ENCODE measurements at regions not wholly inside any gene's neighbourhood (a gene's known extent, or its start where the extent isn't known, plus 50 kb on each side); places are given as distances from the start of the nearest gene placed in this dataset.

GRCh38 chr9:120289990-120290975 is 289.7 kb downstream of the CDK5RAP2 start:
- H3K9me3 ChIP-seq (ENCODE audit: control insufficient read depth in 2 of 2, insufficient read depth in 1 of 2, low read depth in 1 of 2, low read length in 1 of 2), result no peaks in the 10 kb centered on the region
- FAIRE-seq, result no peak

DNA sequence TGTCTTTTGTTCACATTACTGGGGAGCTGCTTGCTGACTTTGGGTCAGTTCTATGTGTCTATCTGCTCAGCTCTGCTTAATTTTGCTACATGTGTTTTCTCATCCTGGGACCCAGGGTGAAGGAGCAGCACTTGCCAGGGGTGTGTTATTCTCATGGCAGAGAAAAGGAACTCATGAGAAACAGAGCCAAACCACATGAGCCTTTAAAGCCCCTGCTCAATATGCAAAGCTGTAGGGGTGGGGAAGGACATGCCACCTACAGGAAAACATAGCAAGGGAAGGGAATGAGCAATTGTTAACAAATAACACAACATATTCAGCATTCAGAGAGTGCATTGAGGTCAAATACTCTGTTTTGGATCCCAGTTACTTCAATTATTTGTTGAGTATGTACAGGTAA is 290.9 kb downstream of the CDK5RAP2 start:
- H3K27me3 ChIP-seq (ENCODE audit: control insufficient read depth in 3 of 3, insufficient read depth in 3 of 3, low read length in 3 of 3), result no peaks in the 10 kb centered on the region
- H3K4me1 ChIP-seq (ENCODE audit: control insufficient read depth in 3 of 3, insufficient read depth in 2 of 3, low read depth in 1 of 3, low read length in 2 of 3), result no peaks in the 10 kb centered on the region
- no peak for DNase-seq
- FAIRE-seq, result no peak
- no peaks in the 10 kb centered on the region for H3K9me3 ChIP-seq (ENCODE audit: control insufficient read depth in 2 of 2, insufficient read depth in 1 of 2, low read depth in 1 of 2, low read length in 1 of 2)
- H3K36me3 ChIP-seq (ENCODE audit: control insufficient read depth in 3 of 3, insufficient read depth in 2 of 3, low read depth in 1 of 3, low read length in 3 of 3), result no peaks in the 10 kb centered on the region
- no peak overlapping the region for H3K4me3 ChIP-seq (ENCODE audit: low read depth in 1 of 3, low read length in 3 of 3)
- H3K27ac ChIP-seq (ENCODE audit: low read depth in 1 of 3, low read length in 2 of 3), result no peak overlapping the region

More at GRCh38 chr9:120289990-120290975, 289.7 kb downstream of the CDK5RAP2 start:
- no peak overlapping the region for H3K27ac ChIP-seq (ENCODE audit: low read depth in 1 of 3, low read length in 2 of 3)
- H3K27me3 ChIP-seq (ENCODE audit: control insufficient read depth in 3 of 3, insufficient read depth in 3 of 3, low read length in 3 of 3), result no peaks in the 10 kb centered on the region
- no peak overlapping the region for H3K4me3 ChIP-seq (ENCODE audit: low read depth in 1 of 3, low read length in 3 of 3)
- 72 to 74% (median 74%) methylated on average over 9 of the region's 9 CpGs for WGBS, 3 donors
- H3K36me3 ChIP-seq (ENCODE audit: control insufficient read depth in 3 of 3, insufficient read depth in 2 of 3, low read depth in 1 of 3, low read length in 3 of 3), result no peaks in the 10 kb centered on the region
- H3K4me1 ChIP-seq (ENCODE audit: control insufficient read depth in 3 of 3, insufficient read depth in 2 of 3, low read depth in 1 of 3, low read length in 2 of 3), result no peaks in the 10 kb centered on the region
- DNase-seq, result no peak

DNA sequence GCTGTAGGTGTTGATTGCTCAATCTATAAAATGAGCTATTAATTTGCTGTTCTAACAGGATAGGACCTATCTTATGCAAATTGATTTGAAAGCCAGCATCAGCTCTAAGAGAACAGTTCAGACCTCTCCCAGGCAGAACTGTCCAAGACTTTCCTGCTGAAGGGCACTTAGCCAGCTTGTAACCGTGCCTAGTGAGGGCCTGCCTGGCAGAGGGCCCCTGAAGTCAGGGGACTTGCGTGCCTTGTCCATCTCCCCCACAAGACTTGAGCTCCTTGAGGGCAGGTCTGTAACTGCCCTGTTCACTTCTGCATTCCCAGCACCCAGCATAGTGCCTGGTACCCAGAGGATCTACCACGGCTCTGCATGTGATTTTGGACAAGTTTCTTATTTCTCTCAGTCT is 293.4 kb downstream of the CDK5RAP2 start:
- no peak overlapping the region for H3K4me3 ChIP-seq (ENCODE audit: low read depth in 1 of 3, low read length in 3 of 3)
- DNase-seq, result no peak
- WGBS, 3 donors, result 66 to 80% (median 76%) methylated on average over 3 of the region's 3 CpGs
- no peaks in the 10 kb centered on the region for H3K27me3 ChIP-seq (ENCODE audit: control insufficient read depth in 3 of 3, insufficient read depth in 3 of 3, low read length in 3 of 3)
- no peaks in the 10 kb centered on the region for H3K9me3 ChIP-seq (ENCODE audit: control insufficient read depth in 2 of 2, insufficient read depth in 1 of 2, low read depth in 1 of 2, low read length in 1 of 2)
- no peak for FAIRE-seq
- H3K27ac ChIP-seq (ENCODE audit: low read depth in 1 of 3, low read length in 2 of 3), result no peak overlapping the region
- H3K4me1 ChIP-seq (ENCODE audit: control insufficient read depth in 3 of 3, insufficient read depth in 2 of 3, low read depth in 1 of 3, low read length in 2 of 3), result no peaks in the 10 kb centered on the region
- no peaks in the 10 kb centered on the region for H3K36me3 ChIP-seq (ENCODE audit: control insufficient read depth in 3 of 3, insufficient read depth in 2 of 3, low read depth in 1 of 3, low read length in 3 of 3)

DNA sequence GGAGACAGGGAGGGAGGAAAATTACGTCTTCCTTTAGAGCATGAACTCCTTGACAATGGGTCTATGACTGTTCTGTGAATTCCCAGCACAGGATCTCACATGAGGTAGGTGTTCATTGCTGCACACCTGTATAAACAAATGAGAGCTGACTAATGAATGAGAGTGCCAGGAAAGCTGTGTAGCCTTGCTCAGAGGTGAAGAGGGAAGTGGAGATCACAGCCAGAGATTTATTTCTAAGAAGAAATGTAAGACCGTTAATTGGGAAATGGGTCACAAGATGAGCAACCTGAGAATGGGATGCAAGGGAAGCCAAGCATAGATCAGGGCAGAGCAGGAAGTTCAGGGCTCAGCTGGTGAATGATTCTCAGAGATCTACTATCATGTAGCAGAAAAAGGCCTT is 295.1 kb downstream of the CDK5RAP2 start:
- FAIRE-seq, result no peak
- Histone ChIP-seq H3K27me3 (ENCODE audit: control insufficient read depth in 3 of 3, insufficient read depth in 3 of 3, low read length in 3 of 3) (no peaks in the 10 kb centered on the region), H3K4me1 (ENCODE audit: control insufficient read depth in 3 of 3, insufficient read depth in 2 of 3, low read depth in 1 of 3, low read length in 2 of 3) (no peaks in the 10 kb centered on the region), H3K27ac (ENCODE audit: low read depth in 1 of 3, low read length in 2 of 3) (no peak overlapping the region), H3K4me3 (ENCODE audit: low read depth in 1 of 3, low read length in 3 of 3) (no peak overlapping the region), H3K36me3 (ENCODE audit: control insufficient read depth in 3 of 3, insufficient read depth in 2 of 3, low read depth in 1 of 3, low read length in 3 of 3) (no peaks in the 10 kb centered on the region), H3K9me3 (ENCODE audit: control insufficient read depth in 2 of 2, insufficient read depth in 1 of 2, low read depth in 1 of 2, low read length in 1 of 2) (no peaks in the 10 kb centered on the region)
- WGBS, 3 donors, result 66 to 69% (median 67%) methylated on average over 2 of the region's 2 CpGs
- DNase-seq, result no peak

- no peak overlapping the region for H3K27ac ChIP-seq (ENCODE audit: low read depth in 1 of 3, low read length in 2 of 3)
- DNase-seq (no peak), FAIRE-seq (no peak)
- H3K4me1 ChIP-seq (ENCODE audit: control insufficient read depth in 3 of 3, insufficient read depth in 2 of 3, low read depth in 1 of 3, low read length in 2 of 3), result no peaks in the 10 kb centered on the region
- H3K36me3 ChIP-seq (ENCODE audit: control insufficient read depth in 3 of 3, insufficient read depth in 2 of 3, low read depth in 1 of 3, low read length in 3 of 3), result no peaks in the 10 kb centered on the region
- 77 to 88% (median 83%) methylated on average over 2 of the region's 2 CpGs for WGBS, 3 donors
- no peaks in the 10 kb centered on the region for H3K9me3 ChIP-seq (ENCODE audit: control insufficient read depth in 2 of 2, insufficient read depth in 1 of 2, low read depth in 1 of 2, low read length in 1 of 2)
- H3K27me3 ChIP-seq (ENCODE audit: control insufficient read depth in 3 of 3, insufficient read depth in 3 of 3, low read length in 3 of 3), result no peaks in the 10 kb centered on the region
- H3K4me3 ChIP-seq (ENCODE audit: low read depth in 1 of 3, low read length in 3 of 3), result no peak overlapping the region
These were observed 298.3 kb downstream of the CDK5RAP2 start for GRCh38 chr9:120281665-120282064.

- no peak for FAIRE-seq
- Histone ChIP-seq H3K36me3 (ENCODE audit: control insufficient read depth in 3 of 3, insufficient read depth in 2 of 3, low read depth in 1 of 3, low read length in 3 of 3) (no peaks in the 10 kb centered on the region), H3K9me3 (ENCODE audit: control insufficient read depth in 2 of 2, insufficient read depth in 1 of 2, low read depth in 1 of 2, low read length in 1 of 2) (no peaks in the 10 kb centered on the region), H3K4me1 (ENCODE audit: control insufficient read depth in 3 of 3, insufficient read depth in 2 of 3, low read depth in 1 of 3, low read length in 2 of 3) (no peaks in the 10 kb centered on the region), H3K4me3 (ENCODE audit: low read depth in 1 of 3, low read length in 3 of 3) (no peak overlapping the region), H3K27ac (ENCODE audit: low read depth in 1 of 3, low read length in 2 of 3) (no peak overlapping the region), H3K27me3 (ENCODE audit: control insufficient read depth in 3 of 3, insufficient read depth in 3 of 3, low read length in 3 of 3) (peaks cover 0 to 1% (median 0%) of the 10 kb centered on the region in 3 donors)
- no peak for DNase-seq
- 80 to 88% (median 82%) methylated on average over 1 of the region's 1 CpG for WGBS, 3 donors
These were observed 312.0 kb downstream of the CDK5RAP2 start for GRCh38 chr9:120267929-120268328.

DNA sequence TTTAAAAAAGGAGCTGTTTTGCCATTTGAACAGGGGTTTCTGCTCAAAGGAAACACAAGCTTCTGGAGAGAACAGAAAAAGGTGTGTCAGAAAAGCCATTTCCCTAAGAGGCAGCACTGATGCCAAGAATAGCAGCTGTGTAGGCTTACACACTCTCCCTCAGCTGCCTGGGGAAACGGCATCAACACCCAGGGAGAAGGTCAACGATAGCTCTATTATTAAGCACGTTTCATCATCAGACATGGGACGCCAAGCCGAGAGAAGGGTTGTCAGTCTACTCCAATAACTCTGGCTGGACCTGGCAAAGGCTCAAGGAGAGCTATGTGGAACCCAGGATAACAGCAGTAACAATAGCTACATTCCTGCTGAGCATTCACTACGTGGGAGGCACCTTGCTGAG is 314.2 kb downstream of the CDK5RAP2 start:
- H3K4me3 ChIP-seq (ENCODE audit: low read depth in 1 of 3, low read length in 3 of 3), result no peak overlapping the region

DNA sequence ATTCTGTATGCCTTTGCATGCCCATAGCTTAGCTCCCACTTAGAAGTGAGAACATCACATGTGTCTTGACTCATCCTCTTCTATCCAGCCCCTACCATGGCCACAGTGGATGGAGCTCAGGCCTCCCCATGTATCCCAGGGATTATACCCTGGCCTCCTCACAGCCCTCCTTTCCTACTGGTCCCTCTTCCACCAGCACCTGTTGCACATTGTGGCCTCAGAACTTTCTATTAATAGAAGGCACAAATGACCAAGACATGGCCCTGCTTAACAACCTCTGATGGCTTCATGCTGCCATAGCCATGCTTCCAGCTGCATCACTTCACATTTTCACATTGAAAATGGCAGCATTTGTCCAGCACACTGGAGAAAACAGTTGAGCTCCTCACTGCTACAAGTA is 315.4 kb downstream of the CDK5RAP2 start:
- H3K4me3 ChIP-seq (ENCODE audit: low read depth in 1 of 3, low read length in 3 of 3), result no peak overlapping the region
- H3K9me3 ChIP-seq (ENCODE audit: control insufficient read depth in 2 of 2, insufficient read depth in 1 of 2, low read depth in 1 of 2, low read length in 1 of 2), result no peaks in the 10 kb centered on the region
- no peak for DNase-seq
- no peak overlapping the region for H3K27ac ChIP-seq (ENCODE audit: low read depth in 1 of 3, low read length in 2 of 3)
- no peak for FAIRE-seq
- H3K27me3 ChIP-seq (ENCODE audit: control insufficient read depth in 3 of 3, insufficient read depth in 3 of 3, low read length in 3 of 3), result peaks cover 0 to 1% (median 0%) of the 10 kb centered on the region in 3 donors
- no peaks in the 10 kb centered on the region for H3K4me1 ChIP-seq (ENCODE audit: control insufficient read depth in 3 of 3, insufficient read depth in 2 of 3, low read depth in 1 of 3, low read length in 2 of 3)
- H3K36me3 ChIP-seq (ENCODE audit: control insufficient read depth in 3 of 3, insufficient read depth in 2 of 3, low read depth in 1 of 3, low read length in 3 of 3), result no peaks in the 10 kb centered on the region

More for the DNA sequence above, 314.2 kb downstream of the CDK5RAP2 start:
- no peak for FAIRE-seq
- no peaks in the 10 kb centered on the region for H3K9me3 ChIP-seq (ENCODE audit: control insufficient read depth in 2 of 2, insufficient read depth in 1 of 2, low read depth in 1 of 2, low read length in 1 of 2)
- DNase-seq, result no peak
- 54 to 62% (median 56%) methylated on average over 6 of the region's 6 CpGs for WGBS, 3 donors
- no peaks in the 10 kb centered on the region for H3K36me3 ChIP-seq (ENCODE audit: control insufficient read depth in 3 of 3, insufficient read depth in 2 of 3, low read depth in 1 of 3, low read length in 3 of 3)
- H3K27ac ChIP-seq (ENCODE audit: low read depth in 1 of 3, low read length in 2 of 3), result no peak overlapping the region
- H3K27me3 ChIP-seq (ENCODE audit: control insufficient read depth in 3 of 3, insufficient read depth in 3 of 3, low read length in 3 of 3), result peaks cover 0 to 1% (median 0%) of the 10 kb centered on the region in 3 donors
- no peaks in the 10 kb centered on the region for H3K4me1 ChIP-seq (ENCODE audit: control insufficient read depth in 3 of 3, insufficient read depth in 2 of 3, low read depth in 1 of 3, low read length in 2 of 3)

Measured in small intestine (tissue), 7 donors.